VCaP (cell line): ENCODE measurements at regions not wholly inside any gene's neighbourhood (a gene's known extent, or its start where the extent isn't known, plus 50 kb on each side); places are given as distances from the start of the nearest gene placed in this dataset.
"Not testable (repeated sequence)": the region's sequence is repeated elsewhere in the genome, so short reads cannot be mapped to it uniquely, and the experiment has no call there.

Experiments used
- H3K27ac ChIP-seq: fragments of 450-650 bp; 2 replicates; pipeline ENCODE4 v1.5.1; 2017
- TF ChIP-seq, protein P1 (sequence below): fragments of 450-650 bp; conservative IDR thresholded peaks from 2 replicates; pipeline ENCODE4 v1.5.1; 2017; ENCODE audit warnings: mild to moderate bottlenecking, moderate library complexity

DNA sequence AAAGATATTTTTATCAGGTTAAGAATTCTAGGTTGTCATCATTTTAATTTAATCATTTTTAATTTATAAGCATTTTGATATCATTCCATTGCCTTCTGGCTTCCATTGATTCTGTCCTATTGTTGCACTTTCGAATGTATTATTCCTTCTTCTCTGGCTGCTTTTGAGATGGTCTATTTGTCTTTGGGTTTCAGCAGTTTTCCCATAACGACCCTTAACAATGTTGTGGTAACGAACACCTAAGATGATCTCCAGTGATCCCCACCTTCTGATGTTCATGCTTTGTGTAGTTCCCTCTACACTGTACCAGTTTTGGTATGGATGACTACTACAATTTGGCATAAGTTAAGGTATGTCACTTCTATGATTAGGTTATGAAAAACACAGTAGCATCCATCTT, 59.9 kb downstream of the MINAR1 start:
- TF ChIP-seq, protein P1, sequence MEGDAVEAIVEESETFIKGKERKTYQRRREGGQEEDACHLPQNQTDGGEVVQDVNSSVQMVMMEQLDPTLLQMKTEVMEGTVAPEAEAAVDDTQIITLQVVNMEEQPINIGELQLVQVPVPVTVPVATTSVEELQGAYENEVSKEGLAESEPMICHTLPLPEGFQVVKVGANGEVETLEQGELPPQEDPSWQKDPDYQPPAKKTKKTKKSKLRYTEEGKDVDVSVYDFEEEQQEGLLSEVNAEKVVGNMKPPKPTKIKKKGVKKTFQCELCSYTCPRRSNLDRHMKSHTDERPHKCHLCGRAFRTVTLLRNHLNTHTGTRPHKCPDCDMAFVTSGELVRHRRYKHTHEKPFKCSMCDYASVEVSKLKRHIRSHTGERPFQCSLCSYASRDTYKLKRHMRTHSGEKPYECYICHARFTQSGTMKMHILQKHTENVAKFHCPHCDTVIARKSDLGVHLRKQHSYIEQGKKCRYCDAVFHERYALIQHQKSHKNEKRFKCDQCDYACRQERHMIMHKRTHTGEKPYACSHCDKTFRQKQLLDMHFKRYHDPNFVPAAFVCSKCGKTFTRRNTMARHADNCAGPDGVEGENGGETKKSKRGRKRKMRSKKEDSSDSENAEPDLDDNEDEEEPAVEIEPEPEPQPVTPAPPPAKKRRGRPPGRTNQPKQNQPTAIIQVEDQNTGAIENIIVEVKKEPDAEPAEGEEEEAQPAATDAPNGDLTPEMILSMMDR, result no peak
- peak overlapping the region; percentile 47; the same call in 1 of the 2 replicates for H3K27ac ChIP-seq

DNA sequence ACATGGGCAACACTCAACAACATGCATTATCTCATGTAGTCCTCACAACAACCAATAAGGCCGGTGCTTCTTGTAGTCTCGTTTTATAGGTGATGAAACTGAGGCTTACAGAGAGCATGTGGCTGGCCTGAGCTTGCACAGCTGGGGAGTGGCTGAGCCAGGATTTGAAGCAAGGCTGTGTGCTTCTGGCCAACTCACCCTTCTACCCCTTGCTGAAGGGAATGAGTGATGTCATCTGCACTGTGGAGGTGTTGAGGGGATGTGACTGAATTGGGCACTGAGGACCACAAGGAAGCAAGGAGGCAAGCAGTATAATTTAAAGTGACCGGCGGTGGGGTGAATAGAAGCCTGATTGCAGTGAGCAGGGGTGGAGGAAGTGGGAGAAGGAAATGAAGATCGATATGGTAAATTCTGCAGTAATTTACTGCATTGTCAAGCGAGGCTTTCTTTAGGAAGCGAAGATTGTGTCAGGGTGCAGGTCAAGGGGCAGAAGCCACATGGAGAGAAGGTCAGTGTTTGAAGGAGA, 62.3 kb downstream of the MINAR1 start:
- H3K27ac ChIP-seq, result no peak overlapping the region
- TF ChIP-seq, protein P1, result no peak

DNA sequence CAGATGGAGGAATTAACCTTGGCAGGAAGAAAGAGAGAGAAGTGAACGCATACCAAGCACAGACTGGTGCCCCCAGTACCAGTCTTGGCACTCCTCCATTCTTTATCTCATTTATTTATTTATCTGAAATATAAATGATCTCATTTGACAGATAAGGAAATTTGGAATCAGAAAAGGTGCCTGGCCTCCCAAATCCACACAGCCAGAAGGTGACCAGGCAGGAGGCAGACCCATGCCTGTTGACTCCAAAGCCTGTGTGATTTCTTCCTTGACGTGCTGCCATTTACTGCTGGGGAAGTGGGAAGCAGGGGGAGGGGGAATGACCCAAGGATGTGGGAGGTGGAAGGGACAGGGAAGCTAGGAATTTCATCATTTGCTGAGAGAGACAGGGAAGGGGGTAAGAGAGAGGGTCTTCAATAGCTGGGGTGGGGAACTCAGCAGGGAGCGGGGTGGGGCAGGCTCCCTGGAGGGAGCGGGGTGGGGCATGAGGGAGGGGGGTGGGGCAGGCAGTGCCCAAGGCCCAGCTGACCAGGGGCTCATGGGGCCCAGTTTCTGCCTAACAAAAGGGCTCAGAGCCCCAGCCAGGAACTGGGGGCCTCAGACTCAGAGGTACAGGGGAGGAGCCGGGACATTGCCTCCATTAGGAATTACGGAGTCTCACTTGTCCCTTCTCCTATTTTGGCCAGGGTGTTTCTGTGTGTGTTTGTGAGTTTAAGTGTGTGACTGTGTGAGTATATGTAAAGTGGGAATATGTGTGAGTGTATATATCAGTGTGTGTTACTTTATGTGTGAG, 63.0 kb downstream of the MINAR1 start:
- no peak overlapping the region for H3K27ac ChIP-seq
- TF ChIP-seq, protein P1, result no peak

DNA sequence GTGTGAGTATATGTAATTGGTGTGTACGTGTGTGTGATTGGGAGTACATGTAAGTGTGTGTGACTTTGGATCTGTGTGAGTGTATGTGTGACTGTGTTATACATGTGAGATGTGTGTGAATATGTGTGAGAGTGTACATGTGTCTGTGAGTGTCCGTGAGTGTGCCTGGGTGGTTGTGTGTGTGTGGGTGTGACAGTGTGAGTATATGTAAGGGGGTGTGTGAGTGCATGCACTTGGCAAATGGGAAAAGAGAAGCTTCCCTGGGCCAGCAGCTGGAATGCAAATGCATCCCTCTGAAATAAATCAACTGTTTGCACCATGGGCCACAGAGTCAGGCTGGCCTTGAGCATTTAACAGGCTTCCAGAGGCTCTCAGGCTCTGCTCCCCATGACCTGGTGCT, 63.6 kb downstream of the MINAR1 start:
- TF ChIP-seq, protein P1, result no peak
- H3K27ac ChIP-seq, result no peak overlapping the region

DNA sequence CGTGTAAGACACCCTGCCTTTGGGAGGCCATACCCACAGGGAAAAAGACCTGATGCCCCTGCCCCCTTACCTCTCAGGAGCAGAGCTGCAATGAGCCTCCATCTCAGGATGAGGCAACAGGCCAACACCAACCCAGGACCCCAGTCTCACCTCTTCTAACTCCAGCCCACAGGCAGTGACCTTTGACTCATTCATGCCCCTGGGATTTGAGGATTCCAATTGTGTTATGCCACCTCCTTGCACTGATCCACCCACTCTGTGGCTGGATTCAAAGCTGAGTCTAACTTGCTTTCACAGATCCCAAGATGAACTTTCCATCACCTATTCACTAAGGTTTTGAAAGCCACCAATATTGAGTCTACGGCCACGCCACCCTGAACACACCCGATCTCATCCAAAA, 64.7 kb downstream of the MINAR1 start:
- no peak overlapping the region for H3K27ac ChIP-seq
- TF ChIP-seq, protein P1, result no peak

DNA sequence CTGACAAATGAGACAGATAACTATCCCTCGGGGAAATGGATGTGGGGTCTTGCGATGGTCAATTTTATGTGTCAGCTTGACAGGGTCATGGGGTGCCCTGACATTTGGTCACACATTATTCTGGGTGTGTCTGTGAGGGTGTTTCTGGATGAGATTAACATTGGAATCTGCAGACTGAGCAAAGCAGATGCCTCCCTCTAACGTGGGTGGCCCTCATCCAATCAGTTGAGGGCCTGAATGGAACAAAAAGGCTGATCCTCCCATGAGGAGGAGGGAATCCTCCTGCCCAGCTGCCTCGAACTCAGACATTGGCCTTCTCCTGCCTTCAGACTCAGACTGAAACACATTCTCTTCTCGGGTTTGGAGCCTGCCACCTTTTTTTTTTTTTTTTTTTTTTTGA, 69.0 kb downstream of the MINAR1 start:
- TF ChIP-seq, protein P1, result no peak
- no peak overlapping the region for H3K27ac ChIP-seq

DNA sequence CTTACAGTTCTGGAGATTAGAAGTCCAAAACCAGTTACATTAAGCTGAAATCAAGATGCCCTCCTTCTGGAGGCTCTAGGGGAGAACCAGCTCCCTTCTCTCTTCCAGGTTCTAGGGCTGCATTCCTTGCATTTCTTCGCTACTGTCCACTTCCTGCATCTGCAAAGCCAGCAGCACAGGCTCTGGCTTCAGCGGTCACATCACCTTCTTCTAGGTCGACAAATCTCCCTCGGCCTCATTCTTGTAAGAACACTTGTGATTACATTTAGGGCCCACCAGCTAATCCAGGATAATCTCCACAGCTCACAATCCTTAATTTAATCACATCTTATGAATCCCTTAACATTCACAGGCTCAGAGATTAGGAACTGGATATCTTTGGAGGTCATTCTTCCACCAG, 73.8 kb downstream of the MINAR1 start:
- H3K27ac ChIP-seq, result no peak overlapping the region
- TF ChIP-seq, protein P1, result no peak

DNA sequence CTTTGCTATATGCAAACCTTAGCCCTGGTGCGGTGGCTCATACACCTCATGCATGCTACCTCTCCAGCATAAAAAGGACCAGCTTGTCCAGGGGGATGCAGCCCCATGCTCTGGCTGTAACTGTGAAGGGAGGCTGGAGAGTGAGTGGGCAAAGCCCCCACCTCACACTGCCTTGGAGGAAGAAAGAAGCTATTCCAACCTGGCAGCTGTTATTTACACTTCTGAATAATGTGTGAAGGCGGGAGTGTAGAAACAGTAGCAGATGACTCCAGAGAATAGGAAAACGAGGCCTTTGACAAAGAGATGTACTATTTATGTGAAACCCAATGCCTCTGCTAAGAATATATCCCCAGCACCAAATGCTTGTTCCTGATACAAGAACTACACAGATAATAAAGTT, 80.7 kb downstream of the MINAR1 start:
- not testable (repeated sequence) for H3K27ac ChIP-seq
